DND-41 (cell line): ENCODE measurements at regions not wholly inside any gene's neighbourhood (a gene's known extent, or its start where the extent isn't known, plus 50 kb on each side); places are given as distances from the start of the nearest gene placed in this dataset.

ENCODE experiments used
- ATAC-seq: fragments of 200-7000 bp; cut with Tn5 transposase; 3 replicates; pipeline ENCODE4 v1.9.1; 2021; ENCODE audit warnings: low read depth; ENCODE audit not compliant: insufficient read depth
- DNase-seq: peaks from one replicate; pipeline ENCODE4 v3.0.0-alpha.2; 2020
- H2AFZ ChIP-seq: 2 replicates; pipeline ENCODE4 v1.6.0; 2012; ENCODE audit warnings: low read depth, low read length
- H3K27ac ChIP-seq: 2 replicates; pipeline ENCODE4 v1.5.1; 2012; ENCODE audit warnings: low read length, inconsistent platforms
- H3K27me3 ChIP-seq: fragments of 200-600 bp; sonication (generic); 2 replicates; pipeline ENCODE4 v1.6.0; 2012; ENCODE audit warnings: low read length, mild to moderate bottlenecking, inconsistent platforms; ENCODE audit not compliant: insufficient read depth, poor library complexity
- H3K36me3 ChIP-seq: 2 replicates; pipeline ENCODE4 v1.5.1; 2012; ENCODE audit warnings: low read length, inconsistent platforms; ENCODE audit not compliant: insufficient read depth
- H3K4me1 ChIP-seq: 2 replicates; pipeline ENCODE4 v1.5.1; 2012; ENCODE audit warnings: mild to moderate bottlenecking, low read length; ENCODE audit not compliant: insufficient read depth
- H3K4me2 ChIP-seq: 2 replicates; pipeline ENCODE4 v1.6.0; 2012; ENCODE audit warnings: mild to moderate bottlenecking, moderate library complexity, low read length, inconsistent platforms; ENCODE audit not compliant: insufficient read depth
- H3K4me3 ChIP-seq, 2 experiments: fragments of 200-600 bp in 1 of 2; shearing (Covaris generic) in 1 of 2; 2 replicates each; pipeline ENCODE4 v1.5.1; 2012 to 2016; ENCODE audit warnings: inconsistent platforms in 2 of 2, low read length in 2 of 2, mild to moderate bottlenecking in 2 of 2, low read depth in 1 of 2, moderate library complexity in 1 of 2
- H3K79me2 ChIP-seq: 2 replicates; pipeline ENCODE4 v1.6.0; 2012; ENCODE audit warnings: low read length, inconsistent platforms; ENCODE audit not compliant: insufficient read depth
- H3K9ac ChIP-seq: 2 replicates; pipeline ENCODE4 v1.6.0; 2012; ENCODE audit warnings: low read depth, mild to moderate bottlenecking, inconsistent platforms, low read length, moderate library complexity
- H3K9me3 ChIP-seq: 2 replicates; pipeline ENCODE4 v1.5.1; 2012; ENCODE audit warnings: low read length, moderate library complexity, mild to moderate bottlenecking, inconsistent platforms; ENCODE audit not compliant: insufficient read depth, severe bottlenecking
- H4K20me1 ChIP-seq: 2 replicates; pipeline ENCODE4 v1.6.0; 2012; ENCODE audit warnings: low read length; ENCODE audit not compliant: insufficient read depth
- EZH2 ChIP-seq: IDR thresholded peaks from 3 replicates; pipeline ENCODE4 v1.6.1; 2012; ENCODE audit warnings: borderline replicate concordance, low read depth, mild to moderate bottlenecking, moderate library complexity, low read length, inconsistent platforms; ENCODE audit not compliant: severe bottlenecking
- TF ChIP-seq, protein P1 (sequence below): IDR thresholded peaks from 2 replicates; pipeline ENCODE4 v1.5.1; 2012; ENCODE audit warnings: borderline replicate concordance, low read length, moderate library complexity, mild to moderate bottlenecking; ENCODE audit not compliant: poor library complexity, severe bottlenecking; ENCODE audit errors: extremely low read depth

DNA sequence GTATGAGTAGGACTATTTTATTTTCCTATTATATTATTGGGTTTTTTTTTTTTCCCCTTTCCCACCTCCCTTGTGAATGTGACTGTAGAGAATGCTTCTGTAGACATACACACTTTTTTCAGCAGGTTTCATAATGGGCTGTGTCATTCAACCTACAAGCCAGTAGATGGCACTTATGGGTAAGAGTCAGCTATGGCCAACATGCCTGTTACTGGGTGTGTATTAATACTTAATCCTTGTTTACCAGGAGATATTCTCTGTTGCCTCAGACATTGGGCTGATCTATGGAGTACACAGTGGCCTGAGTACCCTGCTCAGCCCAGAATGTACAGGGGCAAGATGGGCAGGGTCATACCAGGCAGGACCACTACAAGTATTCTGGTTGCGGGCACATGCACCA, 382.5 kb downstream of the EPHA7 start:
- H3K4me2 ChIP-seq = no peak overlapping the region
- H3K36me3 ChIP-seq = no peaks in the 10 kb centered on the region
- no peaks in the 10 kb centered on the region for H3K79me2 ChIP-seq
- no peaks in the 10 kb centered on the region for H4K20me1 ChIP-seq
- DNase-seq (no peak), ATAC-seq (no peak)
- no peak overlapping the region for H3K9ac ChIP-seq
- peaks cover 6% of the 10 kb centered on the region for H3K9me3 ChIP-seq
- H3K4me3 ChIP-seq = no peak overlapping the region
- no peaks in the 10 kb centered on the region for H3K27me3 ChIP-seq
- H3K4me1 ChIP-seq = no peaks in the 10 kb centered on the region
- no peak overlapping the region for H2AFZ ChIP-seq
- H3K27ac ChIP-seq = no peak overlapping the region
- TF ChIP-seq, protein P1, sequence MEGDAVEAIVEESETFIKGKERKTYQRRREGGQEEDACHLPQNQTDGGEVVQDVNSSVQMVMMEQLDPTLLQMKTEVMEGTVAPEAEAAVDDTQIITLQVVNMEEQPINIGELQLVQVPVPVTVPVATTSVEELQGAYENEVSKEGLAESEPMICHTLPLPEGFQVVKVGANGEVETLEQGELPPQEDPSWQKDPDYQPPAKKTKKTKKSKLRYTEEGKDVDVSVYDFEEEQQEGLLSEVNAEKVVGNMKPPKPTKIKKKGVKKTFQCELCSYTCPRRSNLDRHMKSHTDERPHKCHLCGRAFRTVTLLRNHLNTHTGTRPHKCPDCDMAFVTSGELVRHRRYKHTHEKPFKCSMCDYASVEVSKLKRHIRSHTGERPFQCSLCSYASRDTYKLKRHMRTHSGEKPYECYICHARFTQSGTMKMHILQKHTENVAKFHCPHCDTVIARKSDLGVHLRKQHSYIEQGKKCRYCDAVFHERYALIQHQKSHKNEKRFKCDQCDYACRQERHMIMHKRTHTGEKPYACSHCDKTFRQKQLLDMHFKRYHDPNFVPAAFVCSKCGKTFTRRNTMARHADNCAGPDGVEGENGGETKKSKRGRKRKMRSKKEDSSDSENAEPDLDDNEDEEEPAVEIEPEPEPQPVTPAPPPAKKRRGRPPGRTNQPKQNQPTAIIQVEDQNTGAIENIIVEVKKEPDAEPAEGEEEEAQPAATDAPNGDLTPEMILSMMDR = peak; percentile 40
- no peak for TF ChIP-seq EZH2

DNA sequence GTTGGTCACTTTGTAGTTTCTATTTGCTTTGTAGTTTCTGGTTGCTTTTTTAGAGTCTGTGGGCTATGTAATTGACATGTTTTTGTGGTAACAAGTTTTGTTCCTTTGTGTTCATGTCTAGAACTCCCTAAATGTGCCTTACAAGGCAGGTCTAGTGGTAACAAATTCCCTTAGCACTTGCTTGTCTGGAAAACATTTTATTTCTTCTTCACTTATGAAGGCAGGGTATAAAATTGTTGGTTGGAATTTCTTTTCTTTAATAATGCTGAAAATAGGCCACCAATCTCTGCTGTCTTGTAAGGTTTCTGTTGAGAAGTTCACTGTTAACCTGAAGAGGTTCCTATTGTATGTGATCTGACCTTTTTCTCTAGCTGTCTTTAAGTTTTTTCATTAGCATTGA, 383.6 kb downstream of the EPHA7 start:
- no peaks in the 10 kb centered on the region for H3K4me1 ChIP-seq
- DNase-seq (no peak), ATAC-seq (no peak)
- no peak overlapping the region for H2AFZ ChIP-seq
- H3K4me3 ChIP-seq = no peak overlapping the region
- H3K4me2 ChIP-seq = no peak overlapping the region
- TF ChIP-seq, protein P1 = no peak
- TF ChIP-seq EZH2 = no peak
- no peak overlapping the region for H3K27ac ChIP-seq
- H3K36me3 ChIP-seq = no peaks in the 10 kb centered on the region
- H4K20me1 ChIP-seq = no peaks in the 10 kb centered on the region
- no peaks in the 10 kb centered on the region for H3K27me3 ChIP-seq
- no peak overlapping the region for H3K9ac ChIP-seq
- no peaks in the 10 kb centered on the region for H3K79me2 ChIP-seq
- peaks cover 6% of the 10 kb centered on the region for H3K9me3 ChIP-seq

DNA sequence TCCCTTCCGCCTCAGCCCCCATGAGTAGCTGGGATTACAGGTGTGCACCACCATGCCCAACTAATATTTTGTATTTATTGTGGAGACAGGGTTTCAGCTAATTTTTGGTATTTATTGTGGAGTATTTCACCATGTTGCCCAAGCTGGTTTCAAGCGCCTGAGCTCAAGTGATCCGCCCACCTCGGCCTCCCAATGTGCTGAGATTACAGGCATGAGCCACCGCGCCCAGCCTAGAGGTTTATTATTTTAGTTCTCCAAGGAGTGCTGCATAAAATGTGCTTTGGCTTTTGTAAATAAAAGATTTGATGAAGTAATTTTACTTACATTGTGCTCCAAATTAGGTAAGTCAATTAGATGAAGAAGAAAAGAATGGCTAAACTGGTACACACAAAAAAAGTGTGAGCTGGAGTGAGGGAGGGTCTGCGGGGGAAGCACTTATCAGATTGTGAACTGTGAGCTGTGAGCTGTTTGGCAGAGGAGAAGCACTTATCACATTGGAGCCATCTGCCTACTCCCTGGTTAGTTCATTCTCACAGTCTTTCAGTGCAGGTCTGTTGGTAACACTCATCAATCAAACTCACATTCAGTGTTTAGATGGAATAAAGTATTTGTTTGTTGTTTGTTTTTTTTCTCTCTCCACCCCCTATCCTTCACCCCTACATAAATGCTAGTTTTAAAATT, 398.0 kb downstream of the EPHA7 start:
- no peak overlapping the region for H3K27ac ChIP-seq
- H3K79me2 ChIP-seq = no peaks in the 10 kb centered on the region
- no peak for TF ChIP-seq EZH2
- TF ChIP-seq, protein P1 = no peak
- H3K9me3 ChIP-seq = no peaks in the 10 kb centered on the region
- H3K36me3 ChIP-seq = no peaks in the 10 kb centered on the region
- H3K27me3 ChIP-seq = no peaks in the 10 kb centered on the region
- H3K4me3 ChIP-seq = no peak overlapping the region
- H2AFZ ChIP-seq = no peak overlapping the region
- no peaks in the 10 kb centered on the region for H4K20me1 ChIP-seq
- DNase-seq (no peak), ATAC-seq (no peak)
- H3K4me1 ChIP-seq = no peaks in the 10 kb centered on the region
- no peak overlapping the region for H3K4me2 ChIP-seq
- H3K9ac ChIP-seq = no peak overlapping the region

DNA sequence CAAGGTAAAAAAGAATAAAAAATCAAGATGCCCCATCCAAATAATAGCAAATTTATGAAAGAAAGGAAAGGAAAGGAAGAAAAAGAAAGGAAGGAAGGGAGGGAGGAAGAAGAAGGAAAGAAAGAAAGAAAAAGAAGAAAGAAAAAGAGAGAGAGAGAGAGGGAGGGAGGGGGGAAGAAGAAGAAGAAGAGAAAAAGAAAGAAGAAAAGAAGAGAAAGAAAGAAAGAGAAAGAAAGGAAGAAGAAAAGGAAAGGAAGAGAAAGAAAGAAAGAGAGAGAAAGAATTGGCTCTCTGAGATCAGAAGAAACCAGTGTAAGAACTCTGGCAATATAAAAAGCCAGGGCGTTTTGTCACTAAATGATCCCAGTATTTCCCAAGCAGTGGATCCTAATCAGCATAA, 401.7 kb downstream of the EPHA7 start:
- H3K27me3 ChIP-seq = no peaks in the 10 kb centered on the region
- H3K79me2 ChIP-seq = no peaks in the 10 kb centered on the region
- H3K9ac ChIP-seq = no peak overlapping the region
- DNase-seq = no peak
- H3K27ac ChIP-seq = no peak overlapping the region
- H4K20me1 ChIP-seq = no peaks in the 10 kb centered on the region
- no peak for TF ChIP-seq EZH2
- TF ChIP-seq, protein P1 = no peak
- H2AFZ ChIP-seq = no peak overlapping the region
- ATAC-seq = no peak
- no peak overlapping the region for H3K4me3 ChIP-seq
- H3K4me2 ChIP-seq = no peak overlapping the region
- no peaks in the 10 kb centered on the region for H3K4me1 ChIP-seq
- no peaks in the 10 kb centered on the region for H3K9me3 ChIP-seq
- H3K36me3 ChIP-seq = no peaks in the 10 kb centered on the region
